Activated CD4-positive, alpha-beta T cell treated with anti-CD3 and anti-CD28 coated beads, Interleukin-2, amount 50 U/mL, for 16 hours (primary cell): ENCODE measurements at regions not wholly inside any gene's neighbourhood (a gene's known extent, or its start where the extent isn't known, plus 50 kb on each side); places are given as distances from the start of the nearest gene placed in this dataset.

ENCODE experiments used
- DNase-seq: peaks from one replicate; pipeline ENCODE4 v3.0.0-alpha.2; 2020

DNA sequence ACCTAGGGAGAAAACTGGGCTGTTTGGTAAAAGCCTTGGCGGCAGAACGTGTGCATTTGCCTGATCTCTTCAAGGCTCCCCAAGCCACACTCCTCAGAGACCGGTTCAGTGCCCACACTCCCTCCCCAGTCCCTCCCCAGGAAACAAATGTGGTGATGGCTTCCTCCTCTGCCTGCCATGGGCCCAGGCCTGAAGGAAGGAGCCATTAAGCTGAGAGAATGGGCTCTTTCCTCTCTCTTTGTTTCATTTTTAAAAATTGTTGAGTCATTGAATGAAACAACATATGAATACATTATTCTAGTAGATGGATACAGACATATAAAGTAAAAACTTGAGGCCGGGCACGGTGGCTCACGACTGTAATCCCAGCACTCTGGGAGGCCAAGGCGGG is 50.6 kb upstream of the YWHAQ start:
- peak; percentile 52 for DNase-seq

DNA sequence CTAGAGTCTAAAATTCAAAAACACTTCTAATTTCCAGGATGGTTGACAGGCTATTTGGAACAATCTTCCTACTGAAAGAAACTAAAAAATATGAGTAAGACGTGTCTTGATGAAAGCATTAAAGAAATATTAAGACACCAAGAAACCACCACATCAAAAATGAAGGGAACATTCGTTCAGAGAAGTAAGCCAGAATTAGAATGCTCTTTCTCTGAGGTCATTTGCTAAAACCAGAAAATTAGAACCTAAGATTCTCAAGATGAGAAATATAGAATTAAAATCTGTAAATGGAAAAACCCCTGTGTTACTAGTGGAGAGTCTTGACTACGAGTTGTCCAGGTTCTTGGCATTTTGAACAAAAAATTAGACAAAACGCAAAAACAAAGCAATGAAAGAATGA is 54.8 kb upstream of the YWHAQ start:
- DNase-seq: no peak

DNA sequence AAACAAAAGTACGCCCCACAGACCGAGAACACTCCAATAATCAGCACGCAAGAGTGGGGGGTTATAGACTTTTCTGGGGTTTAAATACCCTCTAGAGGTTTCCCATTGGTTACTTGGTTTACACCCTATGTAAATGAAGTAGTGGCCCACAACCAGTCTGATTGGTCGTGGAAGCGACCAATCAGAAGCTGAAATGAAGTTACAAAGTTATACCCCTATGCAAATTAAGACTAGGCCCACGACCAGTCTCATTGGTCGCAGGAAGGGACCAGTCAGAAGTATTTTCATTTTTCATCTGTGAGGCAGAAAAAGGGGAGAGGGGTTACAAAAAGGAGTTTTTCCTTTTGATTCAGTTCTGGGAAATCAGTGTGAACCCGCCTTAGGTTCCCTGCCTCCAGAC is 55.3 kb upstream of the YWHAQ start:
- DNase-seq: no peak

DNA sequence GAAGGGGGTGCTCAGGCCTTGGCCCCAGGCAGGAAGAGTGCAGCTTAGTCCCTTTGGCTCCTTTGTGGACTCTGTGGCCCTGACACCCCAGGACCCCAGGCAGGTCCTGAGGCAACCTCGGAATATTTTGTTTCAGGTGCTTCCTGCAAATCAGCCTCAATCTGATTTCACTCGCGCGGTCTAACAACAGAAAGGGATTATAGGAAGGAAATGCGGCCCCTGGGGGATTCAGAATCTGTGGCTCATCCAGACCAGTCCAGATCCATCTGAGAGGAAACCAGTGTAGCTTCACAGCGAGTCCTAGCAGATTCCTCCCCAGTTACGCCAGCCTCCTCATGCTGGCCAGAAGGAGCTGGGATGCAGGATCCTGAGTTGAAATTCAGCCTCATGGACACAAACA is 59.5 kb upstream of the YWHAQ start:
- DNase-seq: no peak

DNA sequence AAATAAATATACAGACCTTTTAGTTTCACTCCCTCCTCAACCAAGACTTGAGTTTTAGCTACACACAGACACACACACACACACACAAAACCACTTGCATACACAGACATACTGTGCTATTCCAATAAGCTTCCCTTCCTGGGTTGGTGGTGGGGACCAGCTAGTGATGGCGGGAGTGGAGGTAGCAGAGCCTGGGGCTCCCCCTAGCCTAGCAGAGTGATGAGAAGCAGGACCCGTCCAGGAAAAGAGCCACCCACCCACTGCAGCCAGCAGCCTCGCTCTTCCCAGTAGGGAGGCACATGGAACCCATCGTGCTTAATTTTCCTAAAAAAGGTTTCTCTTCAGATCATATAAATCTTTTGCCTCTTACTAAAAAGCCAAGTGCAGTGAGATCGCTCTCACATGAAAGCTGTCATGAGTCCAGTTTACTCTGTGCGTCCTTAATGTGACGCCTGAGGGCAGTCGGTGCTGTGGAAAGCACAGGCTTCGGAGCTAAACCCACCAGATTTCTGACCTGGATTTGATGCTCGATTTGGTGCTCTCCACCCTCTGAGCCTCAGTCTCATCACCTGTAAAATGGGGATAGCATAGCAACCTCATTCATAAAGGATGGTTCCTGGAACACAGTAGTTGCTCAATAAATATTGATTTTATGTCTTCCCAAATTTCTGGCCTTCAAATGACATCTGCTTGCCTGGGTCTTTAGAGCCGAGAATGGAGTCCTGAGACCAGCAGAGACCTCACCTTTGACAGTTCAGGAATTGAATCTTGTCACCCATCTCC is 60.1 kb upstream of the YWHAQ start:
- DNase-seq: no peak

DNA sequence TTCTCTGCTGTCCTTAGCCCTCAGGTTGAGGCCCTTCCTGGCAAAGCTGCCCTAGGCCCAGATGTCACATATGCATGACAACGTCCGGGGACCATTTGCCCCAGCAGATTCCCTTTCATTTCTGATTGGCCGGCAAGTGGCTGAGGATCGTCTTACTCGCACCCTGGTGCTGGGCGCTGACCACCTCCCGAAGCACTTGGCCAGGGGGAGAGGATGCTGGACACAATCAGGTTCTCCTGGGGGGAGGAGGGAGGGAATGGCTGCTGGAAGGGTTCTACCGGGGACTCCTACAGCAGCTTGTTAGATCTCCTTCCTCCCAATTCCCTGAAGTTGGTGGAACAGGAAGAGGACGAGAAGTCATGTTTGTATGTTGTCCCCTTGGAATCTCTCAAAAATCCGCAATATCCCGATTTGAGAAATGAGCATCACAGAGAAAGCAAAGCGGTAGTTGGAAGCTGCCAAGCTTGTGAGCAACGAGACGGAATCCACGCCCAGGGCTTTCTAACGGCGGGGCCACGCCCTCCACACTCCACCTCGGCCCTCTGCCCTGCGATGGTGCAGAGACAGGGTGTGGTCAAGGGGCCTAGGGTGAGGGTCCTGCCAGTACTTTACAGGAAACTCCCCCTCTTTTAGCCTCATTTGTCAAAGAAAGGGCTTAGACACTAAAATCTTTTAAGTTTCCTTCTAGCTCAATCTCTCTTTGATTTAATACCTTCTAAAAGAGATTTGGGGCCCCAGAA is 61.8 kb upstream of the YWHAQ start:
- no peak for DNase-seq

DNA sequence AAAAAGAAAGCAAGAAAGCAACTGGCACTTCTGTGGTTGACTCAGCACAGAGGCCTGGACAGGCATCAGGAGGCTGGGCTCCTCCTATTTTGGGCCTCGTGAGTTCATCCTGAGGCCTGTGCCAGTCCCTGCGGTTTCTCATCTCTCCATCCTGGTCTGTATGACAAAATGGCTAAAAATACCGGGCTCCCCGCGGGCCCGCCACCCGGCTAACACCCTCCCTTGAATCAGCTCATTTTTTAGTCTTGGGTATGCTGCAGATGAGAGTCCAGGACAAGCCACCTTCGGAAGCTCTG is 62.3 kb upstream of the YWHAQ start:
- peak; percentile 74 for DNase-seq

GRCh38 chr2:9693646-9694045 is 62.8 kb upstream of the YWHAQ start:
- DNase-seq: no peak

GRCh38 chr2:9694661-9695234 is 64.0 kb upstream of the YWHAQ start:
- DNase-seq: no peak

DNA sequence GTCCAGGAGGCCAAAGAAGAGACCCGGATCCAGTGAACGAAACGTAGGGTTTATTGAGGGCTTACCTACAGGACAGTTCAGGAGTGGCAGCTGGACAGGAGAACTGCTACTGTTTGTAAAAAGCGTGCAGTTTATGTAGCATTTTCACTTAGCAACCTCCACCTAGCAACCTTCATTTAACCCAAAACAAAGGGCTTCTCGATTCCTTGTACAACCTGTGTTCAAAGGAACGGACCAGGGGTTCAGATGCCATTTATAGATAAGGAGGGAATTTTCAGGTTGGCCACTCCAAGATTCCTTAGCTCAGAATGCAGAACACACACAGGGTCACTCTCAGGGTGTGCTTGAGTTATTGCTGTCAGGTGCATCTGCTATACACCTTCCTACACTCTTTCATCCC is 65.1 kb upstream of the YWHAQ start:
- no peak for DNase-seq

GRCh38 chr2:9696731-9697130 is 65.9 kb upstream of the YWHAQ start:
- DNase-seq: no peak

DNA sequence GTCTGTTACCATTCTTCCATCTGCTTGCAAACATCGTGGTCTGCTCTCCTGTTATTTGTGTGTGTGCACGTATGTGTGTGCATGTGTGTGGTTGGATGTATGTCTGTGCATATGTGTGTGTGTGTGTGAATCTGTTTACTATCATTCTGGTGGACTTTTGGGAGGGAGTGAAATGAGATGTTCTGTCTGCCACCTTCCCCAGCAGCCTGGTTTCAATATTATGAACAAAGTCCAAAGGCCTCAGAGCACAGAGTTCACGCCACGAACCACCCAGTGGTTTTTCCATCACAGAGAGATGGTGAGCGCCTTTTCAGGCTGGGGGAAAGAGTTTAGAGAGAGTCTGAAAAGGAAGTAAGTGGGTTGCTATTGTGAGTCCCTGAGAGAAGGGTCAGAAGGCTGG is 67.1 kb upstream of the YWHAQ start:
- peak; percentile 65 for DNase-seq

GRCh38 chr2:9699139-9700108 is 68.6 kb upstream of the YWHAQ start:
- no peak for DNase-seq

- DNase-seq: no peak
These were observed 69.3 kb upstream of the YWHAQ start for GRCh38 chr2:9700109-9700495.

GRCh38 chr2:9702604-9703084 is 71.8 kb upstream of the YWHAQ start:
- no peak for DNase-seq

GRCh38 chr2:9703085-9703678 is 72.4 kb upstream of the YWHAQ start:
- peak; percentile 88 for DNase-seq

DNA sequence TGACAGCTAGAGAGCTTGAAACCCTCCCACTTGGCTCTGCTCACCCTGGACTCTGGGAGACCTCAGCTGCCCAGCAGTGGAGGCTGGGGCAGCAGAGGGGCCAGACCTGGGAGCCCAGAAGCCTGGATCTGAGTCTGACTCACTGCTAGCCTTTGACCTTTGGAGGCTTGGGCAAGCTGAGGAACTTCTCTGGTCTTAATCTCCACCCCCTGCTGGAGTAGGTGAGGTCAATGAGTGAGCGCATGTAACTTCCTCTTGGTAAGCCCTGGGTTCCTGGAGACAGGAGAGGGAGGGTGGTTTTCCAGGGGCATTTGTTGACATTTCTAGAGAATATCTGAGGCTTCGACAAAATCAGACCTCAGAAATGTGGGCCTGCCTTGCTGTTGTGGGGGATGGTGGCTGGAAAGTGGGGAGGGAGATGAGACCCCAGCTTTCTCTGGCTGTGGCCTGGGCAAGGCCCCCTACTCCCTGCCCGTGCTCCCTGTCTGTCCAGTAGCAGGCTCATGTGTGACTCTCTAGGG is 73.0 kb upstream of the YWHAQ start:
- DNase-seq: peak; percentile 34

DNA sequence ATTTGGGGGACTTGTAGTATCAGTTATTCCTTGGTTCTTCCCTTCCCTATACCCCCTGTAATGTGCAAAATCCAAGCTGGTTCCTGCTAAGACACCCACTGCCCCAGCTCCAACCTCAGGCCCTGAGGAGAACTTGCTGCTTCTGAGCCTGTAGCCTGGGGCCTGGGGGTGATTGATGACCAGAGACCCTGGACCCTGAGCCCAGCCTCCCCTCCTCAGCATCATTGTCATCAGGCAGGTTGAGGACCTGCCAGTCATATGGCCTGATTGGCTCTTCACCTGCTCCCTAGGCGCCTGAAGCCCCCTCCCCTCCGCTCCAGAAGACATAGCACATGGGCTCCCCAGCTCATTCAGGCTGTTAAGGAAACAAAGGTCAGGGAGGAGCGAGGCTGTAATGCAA is 73.8 kb upstream of the YWHAQ start:
- DNase-seq: no peak

DNA sequence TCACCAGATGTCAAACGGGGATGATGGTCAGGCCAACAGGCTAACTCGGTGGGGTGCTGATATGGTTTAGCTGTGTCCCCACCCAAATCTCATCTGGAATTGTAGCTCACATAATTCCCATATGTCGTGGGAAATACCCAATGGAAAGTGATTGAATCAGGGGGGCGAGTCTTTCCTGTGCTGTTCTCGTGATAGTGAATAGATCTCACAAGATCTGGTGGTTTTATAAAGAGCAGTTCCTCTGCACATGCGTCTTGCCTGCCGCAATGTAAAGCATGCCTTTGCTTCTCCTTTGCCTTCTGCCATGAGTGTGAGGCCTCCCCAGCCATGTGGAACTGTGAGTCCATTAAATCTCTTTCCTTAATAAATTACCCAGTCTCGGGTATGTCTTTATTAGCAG is 74.4 kb upstream of the YWHAQ start:
- DNase-seq: no peak

DNA sequence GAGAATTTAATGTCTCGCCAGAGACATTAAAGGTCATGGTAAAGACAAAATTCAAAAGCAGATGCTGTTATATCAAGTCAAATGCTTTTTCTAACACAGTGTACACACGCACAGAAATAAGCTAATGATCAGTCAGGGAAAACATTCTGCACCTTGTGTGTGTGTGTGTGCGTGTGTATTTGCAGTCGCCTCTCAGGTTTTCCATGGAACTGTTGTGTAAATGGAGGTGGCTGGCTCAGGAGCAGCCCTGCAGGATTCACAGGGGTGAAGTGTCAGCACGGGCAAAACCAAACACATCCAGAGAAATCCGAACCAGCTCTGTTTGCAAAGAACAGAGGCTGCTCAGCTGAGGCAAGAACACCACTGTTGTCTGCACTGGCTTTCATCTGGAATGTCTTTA is 76.2 kb upstream of the YWHAQ start:
- DNase-seq: no peak

DNA sequence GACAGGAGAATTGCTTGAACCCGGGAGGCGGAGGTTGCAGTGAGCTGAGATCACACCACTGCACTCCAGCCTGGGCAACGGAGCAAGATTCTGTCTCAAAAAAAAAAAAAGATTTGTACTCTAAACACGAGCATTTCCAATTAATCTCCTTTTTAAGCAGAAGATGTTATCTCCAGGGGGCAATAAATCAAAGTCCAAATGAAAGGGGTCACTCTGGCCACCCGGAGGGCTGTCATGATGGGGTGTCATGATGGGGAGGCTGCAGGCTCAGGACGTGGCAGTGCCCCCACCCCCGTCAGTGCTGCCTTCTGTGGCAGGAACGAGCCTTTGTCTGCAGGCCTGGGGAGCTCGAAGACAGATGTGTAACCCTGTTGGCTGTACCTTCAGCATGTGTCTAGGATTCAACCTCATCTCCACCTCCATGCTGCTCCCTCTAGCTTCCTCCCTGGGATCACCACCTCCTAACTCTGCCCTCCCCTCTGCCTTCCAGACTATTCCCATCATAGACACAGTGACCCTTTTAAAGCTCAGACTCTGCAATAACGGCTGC is 76.9 kb upstream of the YWHAQ start:
- no peak for DNase-seq
